GM13976 (cell line): ENCODE measurements at regions not wholly inside any gene's neighbourhood (a gene's known extent, or its start where the extent isn't known, plus 50 kb on each side); places are given as distances from the start of the nearest gene placed in this dataset.
"Not testable (repeated sequence)": the region's sequence is repeated elsewhere in the genome, so short reads cannot be mapped to it uniquely, and the experiment has no call there.

Experiments
- DNase-seq: peaks from one replicate; pipeline ENCODE4 v3.0.0; 2012; ENCODE audit warnings: low spot score
- in situ Hi-C: fragments of 300-500 bp; cut with MboI; formaldehyde crosslinking; loops from one replicate; pipeline ENCODE4 v1.12.0; 2022; ENCODE audit warnings: low sequenced_read_pairs, mixed read lengths, inconsistent platforms; ENCODE audit not compliant: unreplicated experiment
- TF ChIP-seq, protein P1 (sequence below): IDR thresholded peaks from 2 replicates; pipeline ENCODE4 v1.5.1; 2012; ENCODE audit warnings: borderline replicate concordance, mild to moderate bottlenecking; ENCODE audit not compliant: insufficient read depth; ENCODE audit errors: extremely low read depth, missing control alignments, control extremely low read depth

DNA sequence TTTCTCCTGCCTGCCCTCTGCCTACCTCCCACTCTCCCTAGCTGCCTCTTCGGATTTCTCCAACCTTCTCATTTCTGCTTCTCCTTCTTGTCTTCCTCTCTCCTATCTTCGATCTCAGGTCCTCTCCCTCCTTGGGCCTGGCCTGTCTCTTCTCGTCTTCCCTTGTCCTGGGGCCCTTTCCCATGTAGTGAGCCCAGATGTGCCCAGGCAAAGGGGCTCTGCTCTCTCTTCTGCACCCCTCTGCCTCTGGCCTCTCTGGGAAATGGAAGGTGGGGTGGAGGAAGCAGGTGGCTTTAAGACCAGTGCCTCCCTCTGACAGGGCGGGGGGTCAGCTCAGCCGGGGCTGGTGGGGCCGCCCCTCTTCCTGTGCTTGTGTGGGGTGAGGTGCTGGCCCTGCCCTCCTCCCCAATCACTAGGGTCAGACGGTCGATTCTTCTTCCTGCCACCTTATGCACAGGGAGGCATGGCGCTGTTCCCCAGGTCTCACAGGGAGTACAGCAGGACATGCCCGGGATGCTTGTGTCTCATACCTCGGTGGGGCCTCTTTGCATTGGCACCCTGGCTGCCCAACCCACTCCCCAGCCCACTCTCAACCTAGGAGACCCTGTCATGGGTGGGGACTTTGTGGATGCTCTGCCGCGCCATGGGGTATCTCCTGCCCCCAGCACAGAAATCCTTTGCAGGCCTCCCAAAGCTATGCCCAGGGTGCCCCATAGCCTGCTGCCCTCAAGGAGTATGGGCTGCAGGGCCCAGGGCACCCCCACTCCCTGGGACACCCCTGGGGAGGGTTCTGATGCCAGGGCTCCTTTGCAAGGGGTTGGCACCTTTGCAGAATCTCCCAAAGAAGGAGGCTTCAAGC, 213.8 kb upstream of the HAAO start:
- TF ChIP-seq, protein P1, sequence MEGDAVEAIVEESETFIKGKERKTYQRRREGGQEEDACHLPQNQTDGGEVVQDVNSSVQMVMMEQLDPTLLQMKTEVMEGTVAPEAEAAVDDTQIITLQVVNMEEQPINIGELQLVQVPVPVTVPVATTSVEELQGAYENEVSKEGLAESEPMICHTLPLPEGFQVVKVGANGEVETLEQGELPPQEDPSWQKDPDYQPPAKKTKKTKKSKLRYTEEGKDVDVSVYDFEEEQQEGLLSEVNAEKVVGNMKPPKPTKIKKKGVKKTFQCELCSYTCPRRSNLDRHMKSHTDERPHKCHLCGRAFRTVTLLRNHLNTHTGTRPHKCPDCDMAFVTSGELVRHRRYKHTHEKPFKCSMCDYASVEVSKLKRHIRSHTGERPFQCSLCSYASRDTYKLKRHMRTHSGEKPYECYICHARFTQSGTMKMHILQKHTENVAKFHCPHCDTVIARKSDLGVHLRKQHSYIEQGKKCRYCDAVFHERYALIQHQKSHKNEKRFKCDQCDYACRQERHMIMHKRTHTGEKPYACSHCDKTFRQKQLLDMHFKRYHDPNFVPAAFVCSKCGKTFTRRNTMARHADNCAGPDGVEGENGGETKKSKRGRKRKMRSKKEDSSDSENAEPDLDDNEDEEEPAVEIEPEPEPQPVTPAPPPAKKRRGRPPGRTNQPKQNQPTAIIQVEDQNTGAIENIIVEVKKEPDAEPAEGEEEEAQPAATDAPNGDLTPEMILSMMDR, result no peak
- no peak for DNase-seq

DNA sequence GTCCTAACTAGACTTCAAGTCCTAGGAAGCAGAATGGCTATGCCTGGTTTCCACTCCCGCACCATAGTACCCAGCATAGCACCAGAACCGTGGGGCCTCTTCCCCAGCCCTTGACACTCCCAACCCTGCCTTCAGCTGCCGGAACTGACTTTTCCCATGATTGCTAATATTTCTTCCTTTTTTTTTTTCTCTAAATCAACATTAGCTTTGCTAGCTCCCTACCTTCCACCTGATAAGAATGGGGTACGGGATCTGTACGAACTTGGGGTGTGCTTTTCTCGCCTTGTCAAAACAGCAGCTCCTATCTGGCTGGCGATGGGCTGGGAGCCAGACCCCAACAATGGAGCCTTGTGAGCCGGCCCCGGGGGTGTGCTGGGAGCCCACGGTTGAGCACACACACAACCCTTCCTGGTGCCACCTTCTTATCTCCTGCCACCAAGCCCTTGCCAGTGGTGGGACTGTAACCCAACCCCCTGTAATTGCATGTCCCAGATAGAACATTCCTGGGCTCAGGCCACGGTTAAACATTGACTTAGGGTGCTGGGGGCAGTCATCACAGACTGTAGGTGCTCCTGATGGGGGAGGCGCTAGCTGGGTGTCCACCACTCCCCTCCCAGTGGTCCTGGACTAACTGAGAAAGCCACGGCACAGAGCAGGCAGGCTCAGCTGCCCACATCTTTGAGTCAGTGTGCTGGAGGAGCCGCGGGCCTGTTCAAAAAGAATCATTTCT, 213.0 kb upstream of the HAAO start:
- TF ChIP-seq, protein P1, result no peak
- in situ Hi-C loops, result no loop called here
- DNase-seq, result no peak

More for the DNA sequence above, 213.8 kb upstream of the HAAO start:
- in situ Hi-C loops, result no loop called here

DNA sequence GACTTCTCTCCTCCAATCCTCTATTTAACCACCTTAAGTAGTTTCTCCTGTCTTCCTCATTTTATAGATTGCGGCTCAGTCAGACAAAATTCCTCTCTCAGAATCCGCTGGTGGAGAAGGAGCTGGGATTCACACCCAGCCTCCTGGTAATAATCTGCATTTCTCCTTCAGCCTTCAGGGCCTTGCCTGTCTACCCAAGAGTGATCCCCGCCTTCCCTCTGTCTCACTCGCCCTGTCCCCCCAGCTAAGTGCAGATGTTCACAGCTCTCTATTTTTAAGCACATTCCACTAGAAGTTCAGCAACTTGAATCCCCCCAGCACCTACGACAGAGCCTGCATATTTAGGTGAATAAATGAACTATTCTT, 212.5 kb upstream of the HAAO start:
- in situ Hi-C loops, result no loop called here
- TF ChIP-seq, protein P1, result no peak
- DNase-seq, result no peak

DNA sequence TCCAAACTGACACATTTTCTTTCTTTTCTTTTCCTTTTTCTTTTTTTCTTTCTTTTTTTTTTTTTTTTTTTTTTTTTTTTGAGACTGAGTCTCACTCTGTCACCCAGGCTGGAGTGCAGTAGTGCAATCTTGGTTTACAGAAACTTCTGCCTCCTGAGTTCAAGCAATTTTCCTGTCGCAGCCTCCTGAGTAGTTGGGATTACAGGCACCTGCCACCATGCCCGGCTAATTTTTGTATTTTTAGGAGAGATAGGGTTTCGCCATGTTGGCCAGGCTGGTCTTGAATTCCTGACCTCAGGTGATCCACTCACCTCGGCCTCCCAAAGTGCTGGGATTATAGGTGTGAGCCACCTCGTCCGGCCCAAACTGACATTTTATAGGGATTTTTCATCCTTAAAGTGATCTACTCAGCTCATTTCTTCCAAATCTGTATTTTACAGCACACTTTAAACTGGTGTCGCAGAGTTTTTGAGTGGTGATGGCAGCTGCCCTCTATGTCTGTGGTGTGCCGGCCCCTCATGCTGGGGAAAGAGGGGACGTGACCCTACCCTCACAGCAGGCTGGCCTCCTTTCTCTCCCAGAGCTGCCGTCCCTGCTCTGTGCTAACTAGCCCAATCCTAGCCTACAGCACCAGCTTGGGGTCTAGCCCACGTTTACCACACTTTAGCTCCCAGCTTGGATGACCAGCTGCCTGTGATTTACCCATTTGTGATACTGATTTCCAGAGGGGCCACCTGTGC, 211.9 kb upstream of the HAAO start:
- in situ Hi-C loops, DNase-seq: not testable (repeated sequence)

DNA sequence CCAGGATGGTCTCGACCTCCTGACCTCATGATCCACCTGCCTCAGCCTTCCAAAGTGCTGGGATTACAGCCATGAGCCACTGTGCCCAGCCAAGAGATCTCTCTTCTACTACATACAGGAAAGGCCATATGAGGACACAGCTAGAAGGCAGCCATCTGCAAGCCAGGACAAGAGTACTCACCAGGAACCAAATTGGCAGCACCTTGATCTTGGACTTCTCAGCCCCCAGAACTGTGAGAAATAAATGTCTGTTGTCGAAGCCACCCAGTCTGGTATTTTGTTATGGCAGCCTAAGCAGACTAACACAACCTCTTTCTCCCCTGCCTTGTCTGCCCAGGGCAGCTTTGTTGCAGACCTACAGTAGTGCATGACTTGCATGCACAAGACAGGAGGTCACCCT, 211.3 kb upstream of the HAAO start:
- in situ Hi-C loops, result no loop called here
- TF ChIP-seq, protein P1, result no peak
- DNase-seq, result no peak

DNA sequence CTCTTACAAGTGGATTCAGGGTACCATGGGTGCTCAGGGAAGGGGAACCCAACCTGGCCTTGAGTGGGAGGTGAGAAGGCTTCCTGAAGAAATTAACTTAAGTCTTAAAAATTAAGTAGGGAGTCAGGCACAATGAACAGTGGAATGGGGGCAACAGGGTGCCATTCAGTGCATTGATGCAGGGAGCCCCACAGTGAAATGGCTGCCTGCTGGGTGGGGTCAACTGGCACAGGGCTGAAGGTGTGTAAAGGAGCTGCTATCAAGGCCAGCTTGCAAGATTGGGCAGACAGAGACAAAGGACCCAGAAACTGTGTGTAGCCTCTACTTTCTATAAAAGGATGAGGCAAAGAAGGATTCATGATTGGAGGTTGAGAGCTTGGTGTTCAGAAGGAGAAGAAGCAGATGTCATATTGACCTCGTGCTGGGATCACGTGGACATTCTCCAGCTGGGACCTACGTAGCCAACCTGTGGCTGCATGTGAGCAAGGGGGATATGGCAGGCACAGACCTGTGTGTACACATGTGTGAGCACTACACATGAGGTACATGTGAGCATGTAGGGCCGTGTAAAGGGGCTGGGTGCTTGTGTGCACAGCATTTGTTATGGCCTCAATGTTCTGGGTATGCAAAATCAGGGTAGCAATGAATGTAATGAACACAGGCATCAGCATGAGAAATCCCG, 209.5 kb upstream of the HAAO start:
- in situ Hi-C loops, result no loop called here
- TF ChIP-seq, protein P1, result no peak
- no peak for DNase-seq
